H9 (cell line): ENCODE measurements at regions not wholly inside any gene's neighbourhood (a gene's known extent, or its start where the extent isn't known, plus 50 kb on each side); places are given as distances from the start of the nearest gene placed in this dataset.

ENCODE experiments used
- DNase-seq: peaks from one replicate; pipeline ENCODE4 v3.0.0-alpha.2; 2017
- H2AFZ ChIP-seq: one replicate; pipeline ENCODE4 v1.6.1; 2013; ENCODE audit warnings: mild to moderate bottlenecking, low read length, control low read depth, moderate library complexity
- H2AK5ac ChIP-seq: 2 replicates; pipeline ENCODE4 v1.6.1; 2013; ENCODE audit warnings: low read length, control low read depth, mixed read lengths; ENCODE audit not compliant: insufficient read length
- H2BK120ac ChIP-seq: one replicate; pipeline ENCODE4 v1.6.1; 2013; ENCODE audit warnings: low read depth, mild to moderate bottlenecking, low read length, control low read depth, inconsistent platforms; ENCODE audit not compliant: poor library complexity, severe bottlenecking
- H2BK12ac ChIP-seq: 2 replicates; pipeline ENCODE4 v1.6.1; 2013; ENCODE audit warnings: low read length, control low read depth, mixed read lengths, low read depth; ENCODE audit not compliant: insufficient read length
- H2BK15ac ChIP-seq: 2 replicates; pipeline ENCODE4 v1.6.1; 2013; ENCODE audit warnings: low read depth, low read length, control low read depth
- H2BK20ac ChIP-seq: one replicate; pipeline ENCODE4 v1.6.1; 2013; ENCODE audit warnings: low read depth, mild to moderate bottlenecking, low read length, control low read depth, inconsistent platforms; ENCODE audit not compliant: poor library complexity, severe bottlenecking
- H2BK5ac ChIP-seq: 2 replicates; pipeline ENCODE4 v1.6.1; 2013; ENCODE audit warnings: low read length, control low read depth, mixed read lengths; ENCODE audit not compliant: insufficient read length
- H3K14ac ChIP-seq: 2 replicates; pipeline ENCODE4 v1.6.1; 2013; ENCODE audit warnings: low read length, control low read depth; ENCODE audit not compliant: insufficient read depth
- H3K18ac ChIP-seq: 2 replicates; pipeline ENCODE4 v1.6.1; 2013; ENCODE audit warnings: low read depth, mild to moderate bottlenecking, mixed read lengths, low read length, control low read depth; ENCODE audit not compliant: insufficient read length
- H3K23ac ChIP-seq: 2 replicates; pipeline ENCODE4 v1.6.1; 2013; ENCODE audit warnings: low read length, control low read depth, mixed read lengths, low read depth; ENCODE audit not compliant: insufficient read length
- H3K23me2 ChIP-seq: 2 replicates; pipeline ENCODE4 v1.6.1; 2013; ENCODE audit warnings: low read depth, mild to moderate bottlenecking, mixed read lengths, low read length, control low read depth; ENCODE audit not compliant: insufficient read length, poor library complexity, severe bottlenecking
- H3K27ac ChIP-seq: 2 replicates; pipeline ENCODE4 v1.5.1; 2013; ENCODE audit warnings: low read length, control low read depth, mixed read lengths, low read depth; ENCODE audit not compliant: insufficient read length
- H3K27me3 ChIP-seq: 2 replicates; pipeline ENCODE4 v1.6.1; 2013; ENCODE audit warnings: low read length, control low read depth, inconsistent platforms; ENCODE audit not compliant: insufficient read depth
- H3K4ac ChIP-seq: 2 replicates; pipeline ENCODE4 v1.6.1; 2013; ENCODE audit warnings: low read depth, mild to moderate bottlenecking, control low read depth, inconsistent platforms, low read length, moderate library complexity
- H3K4me1 ChIP-seq: 2 replicates; pipeline ENCODE4 v1.6.1; 2013; ENCODE audit warnings: low read length, control low read depth, inconsistent platforms; ENCODE audit not compliant: insufficient read depth
- H3K4me2 ChIP-seq: 2 replicates; pipeline ENCODE4 v1.6.1; 2013; ENCODE audit warnings: low read length, control low read depth, mixed read lengths; ENCODE audit not compliant: insufficient read length, insufficient read depth
- H3K56ac ChIP-seq: 2 replicates; pipeline ENCODE4 v1.6.1; 2013; ENCODE audit warnings: low read depth, mild to moderate bottlenecking, mixed read lengths, low read length, control low read depth; ENCODE audit not compliant: insufficient read length
- H3K79me1 ChIP-seq: 2 replicates; pipeline ENCODE4 v1.6.1; 2013; ENCODE audit warnings: low read depth, mild to moderate bottlenecking, moderate library complexity, low read length, control low read depth, inconsistent platforms; ENCODE audit not compliant: insufficient read depth, poor library complexity, severe bottlenecking
- H3K79me2 ChIP-seq: 2 replicates; pipeline ENCODE4 v1.6.1; 2013; ENCODE audit warnings: low read length, control low read depth, inconsistent platforms; ENCODE audit not compliant: insufficient read depth
- H3K9ac ChIP-seq: 2 replicates; pipeline ENCODE4 v1.6.1; 2013; ENCODE audit warnings: low read length, control low read depth, mixed read lengths; ENCODE audit not compliant: insufficient read length; ENCODE audit errors: extremely low read depth
- H3K9me3 ChIP-seq: one replicate; pipeline ENCODE4 v1.6.1; 2013; ENCODE audit warnings: low read depth, low read length, inconsistent platforms; ENCODE audit not compliant: control insufficient read depth
- H3T11ph ChIP-seq: one replicate; pipeline ENCODE4 v1.6.1; 2013; ENCODE audit warnings: mild to moderate bottlenecking, low read length, control low read depth, inconsistent platforms
- H4K20me1 ChIP-seq: one replicate; pipeline ENCODE4 v1.6.1; 2013; ENCODE audit not compliant: control insufficient read depth, insufficient read length, insufficient read depth
- H4K5ac ChIP-seq: 2 replicates; pipeline ENCODE4 v1.6.1; 2013; ENCODE audit warnings: low read depth, mild to moderate bottlenecking, mixed read lengths, low read length, control low read depth; ENCODE audit not compliant: insufficient read length
- H4K8ac ChIP-seq: replicated peaks from 2 replicates; pipeline ENCODE4 v1.6.1; 2013; ENCODE audit warnings: low read length, control low read depth, mixed read lengths, low read depth; ENCODE audit not compliant: insufficient read length
- H4K91ac ChIP-seq: 2 replicates; pipeline ENCODE4 v1.6.1; 2013; ENCODE audit warnings: low read depth, mild to moderate bottlenecking, moderate library complexity, mixed read lengths, low read length, control low read depth; ENCODE audit not compliant: insufficient read length
- H3K27ac Mint-ChIP-seq, 3 experiments: 2 replicates in 2 of 3; 3 replicates in 1 of 3; pipeline ENCODE4 v1.8.0; 2020 to 2021; ENCODE audit warnings: mixed read lengths in 3 of 3, mild to moderate bottlenecking in 1 of 3, moderate library complexity in 1 of 3
- H3K27me3 Mint-ChIP-seq: 2 replicates; pipeline ENCODE4 v1.8.0; 2021; ENCODE audit warnings: low read depth, mild to moderate bottlenecking, moderate library complexity, mixed read lengths
- H3K36me3 Mint-ChIP-seq, 3 experiments: 2 replicates in 2 of 3; 3 replicates in 1 of 3; pipeline ENCODE4 v1.8.0; 2020 to 2021; ENCODE audit warnings: low read depth in 3 of 3, mixed read lengths in 3 of 3; ENCODE audit not compliant: insufficient read depth in 1 of 3
- H3K4me1 Mint-ChIP-seq, 2 experiments: 2 replicates each; pipeline ENCODE4 v1.8.0; 2020; ENCODE audit warnings: mixed read lengths in 2 of 2
- H3K4me3 Mint-ChIP-seq, 2 experiments: 2 replicates in 1 of 2; 3 replicates in 1 of 2; pipeline ENCODE4 v1.8.0; 2020 to 2021; ENCODE audit warnings: mild to moderate bottlenecking in 2 of 2, mixed read lengths in 2 of 2, moderate library complexity in 1 of 2
- H3K9me3 Mint-ChIP-seq, 2 experiments: 2 replicates in 1 of 2; 3 replicates in 1 of 2; pipeline ENCODE4 v1.8.0; 2020; ENCODE audit warnings: mild to moderate bottlenecking in 2 of 2, mixed read lengths in 2 of 2, moderate library complexity in 1 of 2
- WGBS: extraction: QIAGEN DNeasy Blood & Tissue Kit; methylation state at CpG from one replicate; pipeline ENCODE4 v1.1.7; 2013; ENCODE audit warnings: missing lambda C conversion rate, low lambda C conversion rate, mixed read lengths; ENCODE audit not compliant: insufficient read length; ENCODE audit errors: extremely low coverage; 5-methylcytosine and 5-hydroxymethylcytosine counted together
- TF ChIP-seq, protein P1 (sequence below): fragments of 200-600 bp; sonication (generic); conservative IDR thresholded peaks from 3 replicates; pipeline ENCODE4 v1.8.0; 2021; ENCODE audit warnings: antibody characterized with exemption, mild to moderate bottlenecking

DNA sequence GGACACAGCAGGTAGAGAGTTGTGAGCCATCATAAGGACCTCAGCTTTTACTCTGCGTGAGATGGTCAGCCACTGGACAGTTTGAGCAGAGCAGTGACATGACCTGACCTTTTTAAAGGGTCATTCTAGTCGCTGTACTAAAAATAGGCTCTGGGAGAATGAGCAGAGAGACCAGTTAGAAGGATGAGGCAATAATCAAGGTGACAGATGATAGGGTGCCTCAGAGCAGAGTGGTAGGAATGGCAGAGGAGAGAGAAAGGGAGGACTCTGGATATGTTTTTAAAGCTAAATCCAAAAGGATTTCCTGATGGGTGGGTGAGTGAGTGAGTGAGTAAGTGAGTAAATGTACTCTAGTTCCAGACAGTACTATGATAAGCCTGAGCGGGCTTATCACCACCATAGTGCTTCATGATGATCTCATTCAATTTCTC, 83.6 kb upstream of the ARHGAP5 start:
- no peak overlapping the region for H2BK15ac ChIP-seq

More for the DNA sequence above, 83.6 kb upstream of the ARHGAP5 start:
- H3K9ac ChIP-seq: no peak overlapping the region
- H3K4me1 ChIP-seq: peaks cover 3% of the 10 kb centered on the region; the same call in 1 of the 2 replicates
- no peak overlapping the region for H2BK5ac ChIP-seq
- no peaks in the 10 kb centered on the region for H3K79me1 ChIP-seq
- H3K36me3 Mint-ChIP-seq: no peaks in the 10 kb centered on the region
- H3T11ph ChIP-seq: no peak overlapping the region
- no peak overlapping the region for H3K27ac Mint-ChIP-seq
- no peak overlapping the region for H4K8ac ChIP-seq
- H3K4me3 Mint-ChIP-seq: no peak overlapping the region
- no peaks in the 10 kb centered on the region for H3K27me3 ChIP-seq
- H3K9me3 ChIP-seq: no peaks in the 10 kb centered on the region
- peaks cover 11 to 15% of the 10 kb centered on the region in 2 experiments; a peak in 3 of 4 replicates for H3K4me1 Mint-ChIP-seq
- no peak overlapping the region for H4K5ac ChIP-seq
- no peak overlapping the region for H3K14ac ChIP-seq
- no peaks in the 10 kb centered on the region for H3K9me3 Mint-ChIP-seq
- no peak overlapping the region for H2BK12ac ChIP-seq
- H2BK20ac ChIP-seq: no peak overlapping the region
- H3K4ac ChIP-seq: no peak overlapping the region
- TF ChIP-seq, protein P1, sequence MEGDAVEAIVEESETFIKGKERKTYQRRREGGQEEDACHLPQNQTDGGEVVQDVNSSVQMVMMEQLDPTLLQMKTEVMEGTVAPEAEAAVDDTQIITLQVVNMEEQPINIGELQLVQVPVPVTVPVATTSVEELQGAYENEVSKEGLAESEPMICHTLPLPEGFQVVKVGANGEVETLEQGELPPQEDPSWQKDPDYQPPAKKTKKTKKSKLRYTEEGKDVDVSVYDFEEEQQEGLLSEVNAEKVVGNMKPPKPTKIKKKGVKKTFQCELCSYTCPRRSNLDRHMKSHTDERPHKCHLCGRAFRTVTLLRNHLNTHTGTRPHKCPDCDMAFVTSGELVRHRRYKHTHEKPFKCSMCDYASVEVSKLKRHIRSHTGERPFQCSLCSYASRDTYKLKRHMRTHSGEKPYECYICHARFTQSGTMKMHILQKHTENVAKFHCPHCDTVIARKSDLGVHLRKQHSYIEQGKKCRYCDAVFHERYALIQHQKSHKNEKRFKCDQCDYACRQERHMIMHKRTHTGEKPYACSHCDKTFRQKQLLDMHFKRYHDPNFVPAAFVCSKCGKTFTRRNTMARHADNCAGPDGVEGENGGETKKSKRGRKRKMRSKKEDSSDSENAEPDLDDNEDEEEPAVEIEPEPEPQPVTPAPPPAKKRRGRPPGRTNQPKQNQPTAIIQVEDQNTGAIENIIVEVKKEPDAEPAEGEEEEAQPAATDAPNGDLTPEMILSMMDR: no peak
- no peaks in the 10 kb centered on the region for H4K20me1 ChIP-seq
- no peaks in the 10 kb centered on the region for H3K23me2 ChIP-seq
- no peak overlapping the region for H3K23ac ChIP-seq
- H3K79me2 ChIP-seq: no peaks in the 10 kb centered on the region; the same call in 1 of the 2 replicates
- H3K27ac ChIP-seq: no peak overlapping the region
- H3K18ac ChIP-seq: no peak overlapping the region
- no peak overlapping the region for H3K56ac ChIP-seq
- H4K91ac ChIP-seq: no peak overlapping the region
- no peak overlapping the region for H2BK120ac ChIP-seq
- WGBS: no CpG with 5 or more reads among the region's 3 CpGs
- no peak for DNase-seq
- H3K27me3 Mint-ChIP-seq: no peaks in the 10 kb centered on the region
- H3K4me2 ChIP-seq: no peak overlapping the region
- H2AFZ ChIP-seq: no peak overlapping the region
- no peak overlapping the region for H2AK5ac ChIP-seq
